ENCODE measurements at regions not wholly inside any gene's neighbourhood (a gene's known extent, or its start where the extent isn't known, plus 50 kb on each side); places are given as distances from the start of the nearest gene placed in this dataset.

GRCh38 chr12:69001251-69001650 is 68.3 kb upstream of the CPM start:
- TF ChIP-seq CTCF (IDR thresholded peaks at IDR 0.05), result no peak
- no peak for TF ChIP-seq POLR2AphosphoS5 (IDR thresholded peaks at IDR 0.05)
- no peak for TF ChIP-seq POLR2A (IDR thresholded peaks at IDR 0.05)
